ENCODE measurements at regions not wholly inside any gene's neighbourhood (a gene's known extent, or its start where the extent isn't known, plus 50 kb on each side); places are given as distances from the start of the nearest gene placed in this dataset.
"Not testable (repeated sequence)": the region's sequence is repeated elsewhere in the genome, so short reads cannot be mapped to it uniquely, and the experiment has no call there.

DNA sequence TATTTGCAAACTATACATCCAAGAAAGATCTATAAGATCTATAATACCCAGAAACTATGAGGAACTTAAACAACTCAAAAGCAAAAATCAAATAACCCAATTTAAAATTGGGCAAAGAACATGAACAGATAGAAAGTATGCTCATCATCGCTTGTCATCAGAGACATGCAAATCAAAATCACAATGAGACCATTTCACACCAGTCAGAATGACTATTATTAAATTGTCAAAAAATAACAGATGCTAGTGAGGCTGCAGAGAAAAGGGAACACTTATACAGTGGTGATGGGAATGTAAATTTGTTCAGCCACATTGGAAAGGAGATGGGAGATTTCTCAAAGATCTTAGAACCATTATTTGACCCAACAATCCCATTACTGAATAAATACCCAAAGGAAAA is 1451.7 kb upstream of the ADGRL3 start:
- no peak for DNase-seq

- DNase-seq, result no peak
Measured at GRCh38 chr4:59759082-59759825, 1440.9 kb upstream of the ADGRL3 start.

- no peak for DNase-seq
Measured at GRCh38 chr4:59762344-59762743, 1437.8 kb upstream of the ADGRL3 start.

GRCh38 chr4:59770601-59771264 is 1429.4 kb upstream of the ADGRL3 start:
- DNase-seq, result no peak

- no peak for DNase-seq
Measured at GRCh38 chr4:59772641-59773139, 1427.4 kb upstream of the ADGRL3 start.

- not testable (repeated sequence) for DNase-seq
Measured at GRCh38 chr4:59780271-59780670, 1419.9 kb upstream of the ADGRL3 start.

- DNase-seq, result no peak
Measured at GRCh38 chr4:59805176-59805575, 1395.0 kb upstream of the ADGRL3 start.

DNA sequence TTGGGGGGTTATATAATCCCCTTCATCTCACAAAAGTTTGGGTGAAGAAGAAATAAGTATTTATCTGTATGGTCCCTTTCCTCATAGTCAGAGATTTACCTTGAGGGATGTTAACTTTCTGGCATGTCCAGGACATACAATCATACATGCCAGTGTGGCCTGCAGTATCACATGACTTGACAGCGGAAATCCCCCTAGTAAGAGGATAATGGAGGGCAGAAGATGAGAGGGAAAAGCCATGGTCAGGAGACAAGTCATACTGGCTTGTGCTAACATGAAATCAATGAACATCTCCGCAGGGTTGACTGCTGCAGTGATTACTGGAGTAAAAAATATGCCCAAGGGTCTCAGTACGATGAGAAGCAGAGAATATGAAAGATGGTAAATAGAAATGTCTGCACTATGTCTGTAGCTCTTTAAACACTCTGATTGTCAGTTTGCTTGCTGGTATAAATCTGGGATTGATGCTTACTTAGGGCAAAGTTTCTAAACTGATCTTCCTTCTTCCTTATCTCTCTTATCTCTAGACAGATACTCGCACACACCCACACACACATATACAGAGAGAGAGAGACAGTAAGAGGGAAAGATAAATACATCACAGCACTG is 1385.6 kb upstream of the ADGRL3 start:
- no peak for DNase-seq

DNA sequence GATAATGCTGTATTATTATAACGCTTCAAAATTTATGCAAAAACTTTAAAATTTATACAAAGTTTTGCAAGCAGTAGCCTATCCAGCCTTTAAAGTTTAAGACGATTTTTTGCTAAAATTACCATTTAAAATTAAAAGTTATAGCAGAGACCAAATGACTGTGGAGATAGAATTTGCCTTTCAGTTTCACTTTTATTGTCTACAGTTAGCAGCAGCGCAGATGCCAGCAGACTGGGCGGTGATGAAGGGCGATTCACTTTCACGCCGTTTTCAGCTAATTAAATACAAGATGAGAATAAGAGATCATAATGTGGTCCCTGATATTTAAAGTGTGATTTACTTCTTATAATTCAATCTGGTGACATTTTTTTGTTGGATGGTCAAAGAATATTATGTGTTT is 1381.5 kb upstream of the ADGRL3 start:
- peak in 1 of 2 experiments; percentile 3 for DNase-seq

- DNase-seq, result no peak
Measured at GRCh38 chr4:59823311-59823710, 1376.8 kb upstream of the ADGRL3 start.

GRCh38 chr4:59825104-59825503 is 1375.0 kb upstream of the ADGRL3 start:
- DNase-seq, result no peak

GRCh38 chr4:59831746-59832145 is 1368.4 kb upstream of the ADGRL3 start:
- no peak for DNase-seq

DNA sequence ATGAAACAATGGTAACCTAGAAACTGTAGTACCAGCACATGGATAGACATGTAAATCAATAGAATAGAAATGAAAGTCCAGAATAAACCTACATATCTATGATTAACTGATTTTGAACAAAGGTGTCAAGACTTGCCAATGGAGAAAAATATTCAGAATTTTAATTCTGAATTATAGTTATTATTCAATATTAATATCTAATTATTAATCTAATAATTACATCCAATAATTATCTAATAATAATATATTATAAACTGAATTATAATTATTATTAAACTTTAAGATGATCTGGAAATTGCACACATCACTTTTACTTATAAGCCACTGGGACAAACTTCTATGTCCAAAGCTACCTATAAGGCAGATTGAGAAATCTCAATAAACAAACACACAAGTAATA is 1365.2 kb upstream of the ADGRL3 start:
- DNase-seq, result no peak

DNA sequence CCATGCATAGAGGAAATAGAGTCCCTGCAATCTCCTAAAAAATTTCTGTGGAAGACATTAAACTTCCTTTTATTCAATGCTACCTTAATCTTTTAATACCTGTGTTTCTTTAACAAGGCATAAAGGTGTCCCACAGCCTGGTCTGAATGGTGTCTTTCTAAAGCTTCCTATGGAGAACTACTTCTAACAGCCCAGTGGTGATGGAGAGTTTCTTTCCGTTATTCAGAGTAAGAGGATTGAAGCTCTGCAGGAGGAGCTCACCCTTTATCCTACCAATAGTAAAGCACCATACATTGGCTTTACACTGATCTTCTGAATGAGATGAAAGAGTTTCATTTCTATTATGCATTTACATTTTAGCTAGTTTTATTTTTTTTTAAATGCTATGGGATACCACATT is 1362.4 kb upstream of the ADGRL3 start:
- DNase-seq, result no peak

GRCh38 chr4:59838236-59838635 is 1361.9 kb upstream of the ADGRL3 start:
- DNase-seq, result no peak

DNA sequence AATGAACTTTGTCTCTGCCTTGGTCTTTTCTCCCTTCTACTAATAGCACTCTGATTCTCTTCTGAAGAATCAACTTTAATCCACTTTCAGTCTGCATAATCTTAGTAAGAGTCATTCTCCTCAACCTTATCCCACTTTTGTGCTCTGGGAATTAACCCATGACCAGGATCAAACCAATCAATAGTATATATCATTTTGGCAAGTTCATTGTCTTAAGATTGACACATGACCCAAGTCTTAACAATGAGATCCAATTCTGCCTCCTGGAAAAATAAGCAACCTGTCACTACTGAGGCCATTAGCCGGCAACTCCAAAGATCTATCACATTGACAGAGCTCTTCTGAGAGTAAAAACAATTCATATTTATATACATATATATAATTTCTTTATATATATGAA is 1358.4 kb upstream of the ADGRL3 start:
- DNase-seq, result no peak

- no peak for DNase-seq
Measured at GRCh38 chr4:59848457-59848856, 1351.7 kb upstream of the ADGRL3 start.

- DNase-seq, result no peak
Measured at GRCh38 chr4:59855630-59856352, 1344.3 kb upstream of the ADGRL3 start.

- no peak for DNase-seq
Measured at GRCh38 chr4:59869056-59869455, 1331.1 kb upstream of the ADGRL3 start.

- no peak for DNase-seq
Measured at GRCh38 chr4:59869559-59869958, 1330.6 kb upstream of the ADGRL3 start.

DNA sequence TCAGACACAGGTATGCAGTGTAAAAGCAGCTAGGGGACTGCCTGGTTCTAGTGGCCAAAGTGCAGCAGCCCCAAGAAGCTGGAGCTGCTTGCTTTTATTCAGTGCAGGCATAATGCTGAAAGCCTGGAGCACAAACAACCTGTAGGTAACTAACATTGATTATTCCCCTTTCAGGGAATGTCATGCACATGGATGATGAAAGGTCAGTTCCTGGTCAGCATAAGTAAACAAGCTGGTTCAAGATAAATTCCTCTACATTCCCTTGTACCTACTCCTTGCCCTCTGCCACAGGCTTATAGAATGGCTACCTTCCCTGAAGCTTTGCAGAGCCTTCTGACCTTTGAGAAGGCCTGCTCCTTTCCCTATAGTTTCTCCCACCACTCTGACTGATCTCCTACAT is 1318.5 kb upstream of the ADGRL3 start:
- no peak for DNase-seq

DNA sequence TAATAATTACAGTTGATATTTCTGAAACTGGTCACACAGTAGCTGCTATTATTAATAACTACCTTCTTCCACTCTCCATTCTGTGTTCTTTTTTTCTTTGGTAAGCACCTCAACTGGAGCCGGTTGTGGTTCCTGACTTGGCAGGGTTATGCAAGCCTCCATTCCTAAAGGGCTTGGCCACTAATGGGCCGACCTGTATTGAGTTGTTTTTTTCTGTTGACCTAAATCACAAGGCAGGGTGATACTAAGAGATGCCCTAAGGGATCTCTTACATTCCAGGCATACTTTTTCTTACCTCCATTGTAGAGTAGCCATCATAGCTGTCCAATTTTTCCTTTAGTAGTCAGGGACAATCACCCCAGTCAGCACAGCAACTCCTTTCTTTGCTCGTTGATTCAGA is 1295.8 kb upstream of the ADGRL3 start:
- DNase-seq, result no peak

DNA sequence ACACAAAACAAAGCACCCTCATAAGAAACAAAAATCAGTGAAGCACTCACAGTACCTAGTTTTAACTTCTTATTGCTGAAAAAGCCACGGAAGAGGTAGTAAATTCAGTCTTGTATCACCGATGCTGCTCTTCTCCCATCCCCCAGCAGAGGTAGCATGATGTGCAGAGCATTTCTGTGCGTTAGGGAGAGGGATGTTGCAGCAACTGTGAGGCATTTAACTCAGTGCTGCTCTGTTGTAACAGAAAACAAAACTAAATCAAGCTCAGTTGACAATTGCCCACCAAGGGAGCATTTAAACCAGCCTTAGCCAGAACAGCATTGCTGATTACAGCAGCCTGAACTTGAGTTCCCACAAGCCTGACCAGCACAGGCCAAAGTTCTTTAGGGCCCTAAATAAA is 1279.7 kb upstream of the ADGRL3 start:
- no peak for DNase-seq

Data from NCI-H2081 (cell line).